H7 (cell line): ENCODE measurements at regions not wholly inside any gene's neighbourhood (a gene's known extent, or its start where the extent isn't known, plus 50 kb on each side); places are given as distances from the start of the nearest gene placed in this dataset.

Experiments used
- DNase-seq: peaks from one replicate; pipeline ENCODE4 v3.0.0; 2012
- H3K27me3 ChIP-seq: 2 replicates; pipeline ENCODE4 v1.6.0; 2011; ENCODE audit warnings: mild to moderate bottlenecking, low read length; ENCODE audit not compliant: control insufficient read depth, insufficient read depth
- H3K36me3 ChIP-seq: replicated peaks from 2 replicates; pipeline ENCODE4 v1.5.1; 2011; ENCODE audit warnings: low read length; ENCODE audit not compliant: control insufficient read depth, insufficient read depth
- H3K4me3 ChIP-seq: 2 replicates; pipeline ENCODE4 v1.5.1; 2011; ENCODE audit warnings: low read depth, mild to moderate bottlenecking, control low read depth, low read length, moderate library complexity; ENCODE audit not compliant: insufficient read depth

GRCh38 chr6:54059683-54060082 is 51.6 kb upstream of the MLIP start:
- Histone ChIP-seq H3K4me3 (no peak overlapping the region), H3K36me3 (no peaks in the 10 kb centered on the region), H3K27me3 (no peaks in the 10 kb centered on the region)
- DNase-seq, result no peak

GRCh38 chr6:54060286-54060685 is 51.0 kb upstream of the MLIP start:
- H3K4me3 ChIP-seq, result no peak overlapping the region
- no peaks in the 10 kb centered on the region for H3K27me3 ChIP-seq
- H3K36me3 ChIP-seq, result no peaks in the 10 kb centered on the region
- no peak for DNase-seq
